Caco-2 (cell line): ENCODE measurements at regions not wholly inside any gene's neighbourhood (a gene's known extent, or its start where the extent isn't known, plus 50 kb on each side); places are given as distances from the start of the nearest gene placed in this dataset.

Source experiments
- BruUV-seq: library from RNA; stranded (reverse); fragments of 400-500 nt; replicated peaks from 2 replicates; lab custom pipeline; 2021; lab: Mats Ljungman, UMichigan
- CTCF ChIA-PET: fragments of 300-600 bp; sonication (Branson Sonifier 250); formaldehyde crosslinking; loops from one replicate; lab custom pipeline; 2022; ENCODE audit warnings: antibody characterized with exemption; lab: Charles Lee
- POLR2A ChIA-PET: fragments of 300-600 bp; sonication (Branson Sonifier 250); formaldehyde crosslinking; loops from one replicate; lab custom pipeline; 2022; ENCODE audit warnings: antibody characterized with exemption; lab: Charles Lee
- DNase-seq, 2 experiments: peaks; one replicate each; pipeline versions ENCODE4 v3.0.0 to v3.0.0-alpha.2; 2020 to 2022
- H3K27me3 ChIP-seq: replicated peaks from 2 replicates; pipeline ENCODE4 v1.6.0; 2011; ENCODE audit warnings: low read length; ENCODE audit not compliant: control insufficient read depth, insufficient read depth
- H3K36me3 ChIP-seq: 2 replicates; pipeline ENCODE4 v1.5.1; 2011; ENCODE audit warnings: low read length; ENCODE audit not compliant: control insufficient read depth, insufficient read depth
- H3K4me1 ChIP-seq: fragments of 250-450 bp; sonication (Bioruptor Pico); 2 replicates; pipeline ENCODE4 v1.5.1; 2020; ENCODE audit warnings: mild to moderate bottlenecking
- H3K4me3 ChIP-seq: 2 replicates; pipeline ENCODE4 v1.5.1; 2011; ENCODE audit warnings: low read depth, mild to moderate bottlenecking, control low read depth, low read length
- H3K9me3 ChIP-seq: fragments of 250-450 bp; sonication (Bioruptor Pico); 2 replicates; pipeline ENCODE4 v1.5.1; 2020; ENCODE audit warnings: mild to moderate bottlenecking, moderate library complexity
- H3K27ac Mint-ChIP-seq: one replicate; pipeline ENCODE4 v1.8.0; 2022; ENCODE audit warnings: mixed read lengths; ENCODE audit not compliant: unreplicated experiment
- H3K27me3 Mint-ChIP-seq: one replicate; pipeline ENCODE4 v1.8.0; 2022; ENCODE audit warnings: mixed read lengths; ENCODE audit not compliant: insufficient read depth, unreplicated experiment
- H3K36me3 Mint-ChIP-seq: one replicate; pipeline ENCODE4 v1.8.0; 2022; ENCODE audit warnings: mild to moderate bottlenecking, mixed read lengths; ENCODE audit not compliant: insufficient read depth, unreplicated experiment
- H3K4me1 Mint-ChIP-seq: one replicate; pipeline ENCODE4 v1.8.0; 2022; ENCODE audit warnings: low read depth, mixed read lengths; ENCODE audit not compliant: unreplicated experiment
- H3K4me3 Mint-ChIP-seq: one replicate; pipeline ENCODE4 v1.8.0; 2022; ENCODE audit warnings: mild to moderate bottlenecking, moderate library complexity, mixed read lengths; ENCODE audit not compliant: unreplicated experiment
- H3K9me3 Mint-ChIP-seq: one replicate; pipeline ENCODE4 v1.8.0; 2022; ENCODE audit warnings: mixed read lengths; ENCODE audit not compliant: unreplicated experiment
- intact Hi-C: fragments of 100-400 bp; cut with micrococcal nuclease; formaldehyde crosslinking; loops from one replicate; pipeline ENCODE4 v1.10.0; 2022; ENCODE audit not compliant: unreplicated experiment
- TF ChIP-seq, protein P1 (sequence below), 2 experiments: fragments of 200-600 bp in 1 of 2; IDR thresholded peaks; 1 replicate in 1 of 2; 2 replicates in 1 of 2; pipeline versions ENCODE4 v1.5.1 to v1.8.0; 2011 to 2022; ENCODE audit warnings: antibody characterized with exemption in 1 of 2, control low read depth in 1 of 2, inconsistent platforms in 1 of 2, low read depth in 1 of 2, low read length in 1 of 2, mild to moderate bottlenecking in 1 of 2, moderate library complexity in 1 of 2; ENCODE audit not compliant: insufficient read depth in 1 of 2, severe bottlenecking in 1 of 2, unreplicated experiment in 1 of 2

DNA sequence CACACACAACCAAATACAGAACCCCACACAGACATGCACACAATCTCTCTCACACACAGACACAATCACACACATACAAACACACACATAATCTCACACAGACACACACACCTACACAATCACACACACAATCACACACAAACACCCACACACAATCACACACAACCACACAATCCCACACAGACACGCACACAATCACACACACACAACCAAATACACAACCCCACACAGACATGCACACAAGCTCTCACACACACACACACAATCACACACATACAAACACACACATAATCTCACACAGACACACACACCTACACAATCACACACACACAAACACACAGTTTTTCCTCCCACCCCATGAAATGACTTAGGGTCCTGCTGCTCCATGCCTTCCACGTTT, 160.4 kb upstream of the PFKP start:
- POLR2A ChIA-PET: no interaction called here
- BruUV-seq: no TSS peak
- CTCF ChIA-PET: no interaction called here
- Mint-ChIP-seq H3K36me3 (no peaks in the 10 kb centered on the region), H3K27ac (no peak overlapping the region), H3K27me3 (peaks cover 24% of the 10 kb centered on the region), H3K4me1 (no peaks in the 10 kb centered on the region), H3K4me3 (no peak overlapping the region), H3K9me3 (no peaks in the 10 kb centered on the region)
- intact Hi-C loops: no loop called here
- Histone ChIP-seq H3K4me1 (no peaks in the 10 kb centered on the region), H3K9me3 (no peaks in the 10 kb centered on the region), H3K4me3 (no peak overlapping the region), H3K36me3 (no peaks in the 10 kb centered on the region), H3K27me3 (peaks cover 7% of the 10 kb centered on the region)
- TF ChIP-seq, protein P1, sequence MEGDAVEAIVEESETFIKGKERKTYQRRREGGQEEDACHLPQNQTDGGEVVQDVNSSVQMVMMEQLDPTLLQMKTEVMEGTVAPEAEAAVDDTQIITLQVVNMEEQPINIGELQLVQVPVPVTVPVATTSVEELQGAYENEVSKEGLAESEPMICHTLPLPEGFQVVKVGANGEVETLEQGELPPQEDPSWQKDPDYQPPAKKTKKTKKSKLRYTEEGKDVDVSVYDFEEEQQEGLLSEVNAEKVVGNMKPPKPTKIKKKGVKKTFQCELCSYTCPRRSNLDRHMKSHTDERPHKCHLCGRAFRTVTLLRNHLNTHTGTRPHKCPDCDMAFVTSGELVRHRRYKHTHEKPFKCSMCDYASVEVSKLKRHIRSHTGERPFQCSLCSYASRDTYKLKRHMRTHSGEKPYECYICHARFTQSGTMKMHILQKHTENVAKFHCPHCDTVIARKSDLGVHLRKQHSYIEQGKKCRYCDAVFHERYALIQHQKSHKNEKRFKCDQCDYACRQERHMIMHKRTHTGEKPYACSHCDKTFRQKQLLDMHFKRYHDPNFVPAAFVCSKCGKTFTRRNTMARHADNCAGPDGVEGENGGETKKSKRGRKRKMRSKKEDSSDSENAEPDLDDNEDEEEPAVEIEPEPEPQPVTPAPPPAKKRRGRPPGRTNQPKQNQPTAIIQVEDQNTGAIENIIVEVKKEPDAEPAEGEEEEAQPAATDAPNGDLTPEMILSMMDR (IDR thresholded peaks at IDR 0.05; ENCODE audit: insufficient read depth in 1 of 2, low read depth in 1 of 2, low read length in 1 of 2, severe bottlenecking in 1 of 2, unreplicated experiment in 1 of 2): no peak
- no peak for DNase-seq

DNA sequence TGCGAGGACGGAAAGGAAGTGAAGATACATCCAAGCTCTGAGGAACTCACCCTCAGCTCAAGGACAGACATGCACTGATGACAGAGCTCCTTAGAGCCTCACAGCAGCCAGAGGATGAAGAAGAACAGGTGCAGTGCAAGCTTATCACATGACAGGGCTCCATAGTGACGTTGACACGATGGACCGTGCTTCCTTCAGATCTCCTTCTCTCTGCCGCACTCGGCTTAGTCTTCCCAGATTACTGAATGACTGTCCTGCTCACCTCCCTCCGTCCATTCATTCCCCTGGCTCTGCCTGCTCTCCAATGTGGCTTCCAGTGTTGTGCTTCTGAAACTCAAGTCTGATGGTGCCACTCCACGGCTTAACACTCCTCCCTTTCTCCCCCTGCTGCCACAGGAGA, 161.5 kb upstream of the PFKP start:
- Histone ChIP-seq H3K4me1 (no peaks in the 10 kb centered on the region), H3K36me3 (no peaks in the 10 kb centered on the region), H3K9me3 (no peaks in the 10 kb centered on the region), H3K27me3 (peaks cover 7% of the 10 kb centered on the region), H3K4me3 (no peak overlapping the region)
- H3K27ac Mint-ChIP-seq: no peak overlapping the region
- H3K4me3 Mint-ChIP-seq: no peak overlapping the region
- no peaks in the 10 kb centered on the region for H3K4me1 Mint-ChIP-seq
- CTCF ChIA-PET: no interaction called here
- H3K27me3 Mint-ChIP-seq: peaks cover 24% of the 10 kb centered on the region
- no peaks in the 10 kb centered on the region for H3K36me3 Mint-ChIP-seq
- H3K9me3 Mint-ChIP-seq: no peaks in the 10 kb centered on the region
- TF ChIP-seq, protein P1 (IDR thresholded peaks at IDR 0.05; ENCODE audit: insufficient read depth in 1 of 2, low read depth in 1 of 2, low read length in 1 of 2, severe bottlenecking in 1 of 2, unreplicated experiment in 1 of 2): no peak
- no peak for DNase-seq
- intact Hi-C loops: no loop called here
- BruUV-seq: no TSS peak
- POLR2A ChIA-PET: no interaction called here

DNA sequence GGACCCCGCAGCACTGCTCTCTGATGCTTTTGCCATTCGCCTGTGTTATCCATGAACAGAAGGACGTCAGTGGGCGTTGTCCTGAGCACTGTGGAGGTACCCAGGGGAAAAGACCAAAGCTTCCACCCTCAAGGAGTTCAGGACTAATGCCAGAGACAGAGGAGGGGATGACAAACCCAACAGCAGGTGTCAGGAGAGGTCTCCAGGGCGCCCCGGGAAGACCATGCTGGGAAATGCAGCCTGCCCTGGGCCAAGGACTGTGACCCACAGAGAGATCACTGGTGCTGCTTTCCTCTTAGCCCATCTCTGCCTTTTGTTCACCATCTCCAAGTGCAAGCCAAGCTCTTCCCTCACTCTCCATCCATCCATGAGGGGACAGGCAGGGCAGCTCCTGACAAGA, 166.8 kb upstream of the PFKP start:
- Mint-ChIP-seq H3K4me3 (no peak overlapping the region), H3K27ac (no peak overlapping the region), H3K9me3 (no peaks in the 10 kb centered on the region), H3K4me1 (no peaks in the 10 kb centered on the region), H3K36me3 (no peaks in the 10 kb centered on the region), H3K27me3 (peaks cover 28% of the 10 kb centered on the region)
- BruUV-seq: no TSS peak
- Histone ChIP-seq H3K36me3 (no peaks in the 10 kb centered on the region), H3K4me1 (no peaks in the 10 kb centered on the region), H3K9me3 (no peaks in the 10 kb centered on the region), H3K4me3 (no peak overlapping the region), H3K27me3 (peaks cover 6% of the 10 kb centered on the region)
- TF ChIP-seq, protein P1 (IDR thresholded peaks at IDR 0.05; ENCODE audit: insufficient read depth in 1 of 2, low read depth in 1 of 2, low read length in 1 of 2, severe bottlenecking in 1 of 2, unreplicated experiment in 1 of 2): no peak
- ChIA-PET POLR2A (no interaction called here), CTCF (no interaction called here)
- intact Hi-C loops: no loop called here
- DNase-seq: no peak
